GM10248 (cell line): ENCODE measurements at regions not wholly inside any gene's neighbourhood (a gene's known extent, or its start where the extent isn't known, plus 50 kb on each side); places are given as distances from the start of the nearest gene placed in this dataset.

Source experiments
- CTCF ChIA-PET: fragments of 300-600 bp; sonication (Branson Sonifier 250); formaldehyde crosslinking; extraction: SDS; loops from one replicate; lab custom pipeline; 2021; ENCODE audit warnings: antibody characterized with exemption; lab: Yijun Ruan, JAX
- POLR2A ChIA-PET: fragments of 350-650 bp; sonication (Branson Sonifier 250); formaldehyde crosslinking; extraction: SDS; loops from one replicate; lab custom pipeline; 2020; ENCODE audit warnings: antibody characterized with exemption; lab: Yijun Ruan, JAX
- DNase-seq: peaks from one replicate; pipeline ENCODE4 v3.0.0; 2012; ENCODE audit errors: extremely low spot score
- CTCF ChIP-seq: IDR thresholded peaks from 2 replicates; pipeline ENCODE4 v1.5.1; 2012; ENCODE audit warnings: mild to moderate bottlenecking, low read depth; ENCODE audit errors: extremely low read depth, missing control alignments, control extremely low read depth

- ChIA-PET CTCF (interaction anchor here (1.0 to 4.0 kb wide), 6 partner anchors 10 to 77 kb away, joined by 3 to 20 read pairs (median 8); no protein-coding TSS in a partner anchor), POLR2A (interaction anchor here (0.5 kb wide), 1 partner anchor 17 kb away, joined by 4 read pairs; no protein-coding TSS in a partner anchor)
These were observed 73.4 kb upstream of the GSE1 start for GRCh38 chr16:85539629-85540291.

GRCh38 chr16:85541181-85541580, 71.9 kb upstream of the GSE1 start:
- ChIA-PET POLR2A (no interaction called here), CTCF (interaction anchor here (1.2 to 2.9 kb wide), 4 partner anchors 12 to 69 kb away, joined by 3 to 20 read pairs (median 6); no protein-coding TSS in a partner anchor)
- no peak for TF ChIP-seq CTCF
- no peak for DNase-seq

More at GRCh38 chr16:85539629-85540291, 73.4 kb upstream of the GSE1 start:
- no peak for TF ChIP-seq CTCF
- no peak for DNase-seq

- POLR2A ChIA-PET: no interaction called here
- CTCF ChIA-PET: interaction anchor here (1.6 to 2.6 kb wide), 2 partner anchors 12 to 120 kb away, joined by 4 to 7 read pairs; no protein-coding TSS in a partner anchor
- no peak for TF ChIP-seq CTCF
- DNase-seq: no peak
These were observed 71.5 kb upstream of the GSE1 start for GRCh38 chr16:85541619-85541979.

GRCh38 chr16:85541980-85542900, 70.9 kb upstream of the GSE1 start:
- POLR2A ChIA-PET: no interaction called here
- no peak for TF ChIP-seq CTCF
- CTCF ChIA-PET: interaction anchor here (1.2 to 2.6 kb wide), 3 partner anchors 11 to 121 kb away, joined by 3 to 7 read pairs (median 4); no protein-coding TSS in a partner anchor
- DNase-seq: no peak

GRCh38 chr16:85543536-85543935, 69.6 kb upstream of the GSE1 start:
- TF ChIP-seq CTCF: no peak
- ChIA-PET CTCF (interaction anchor here (0.9 to 2.6 kb wide), 4 partner anchors 9 to 115 kb away, joined by 3 to 7 read pairs (median 4); no protein-coding TSS in a partner anchor), POLR2A (no interaction called here)
- no peak for DNase-seq

GRCh38 chr16:85544016-85544415, 69.1 kb upstream of the GSE1 start:
- DNase-seq: no peak
- CTCF ChIA-PET: interaction anchor here (0.9 to 2.6 kb wide), 5 partner anchors 8 to 116 kb away, joined by 3 to 7 read pairs (median 3); no protein-coding TSS in a partner anchor
- TF ChIP-seq CTCF: no peak
- POLR2A ChIA-PET: no interaction called here
